ENCODE measurements at regions not wholly inside any gene's neighbourhood (a gene's known extent, or its start where the extent isn't known, plus 50 kb on each side); places are given as distances from the start of the nearest gene placed in this dataset.

- H3K4me3 ChIP-seq (ENCODE audit: low read depth, low read length), result no peak overlapping the region
- TF ChIP-seq CTCF (IDR thresholded peaks at IDR 0.05; ENCODE audit: insufficient read depth, low read length), result no peak
- DNase-seq (ENCODE audit: low read depth), result no peak
Observed at GRCh38 chr6:169913096-169913638, 161.7 kb downstream of the ERMARD start.

GRCh38 chr6:169912266-169913095 lies 161.1 kb downstream of the ERMARD start:
- DNase-seq (ENCODE audit: low read depth), result no peak
- TF ChIP-seq CTCF (IDR thresholded peaks at IDR 0.05; ENCODE audit: insufficient read depth, low read length), result no peak
- H3K4me3 ChIP-seq (ENCODE audit: low read depth, low read length), result no peak overlapping the region

- TF ChIP-seq CTCF (IDR thresholded peaks at IDR 0.05; ENCODE audit: insufficient read depth, low read length), result no peak
- DNase-seq (ENCODE audit: low read depth), result no peak
- no peak overlapping the region for H3K4me3 ChIP-seq (ENCODE audit: low read depth, low read length)
Observed at GRCh38 chr6:169911264-169912263, 160.1 kb downstream of the ERMARD start.

- DNase-seq (ENCODE audit: low read depth), result no peak
- no peak overlapping the region for H3K4me3 ChIP-seq (ENCODE audit: low read depth, low read length)
- no peak for TF ChIP-seq CTCF (IDR thresholded peaks at IDR 0.05; ENCODE audit: insufficient read depth, low read length)
Observed at GRCh38 chr6:169909113-169909512, 157.7 kb downstream of the ERMARD start.

GRCh38 chr6:169908403-169908933 lies 157.0 kb downstream of the ERMARD start:
- no peak for TF ChIP-seq CTCF (IDR thresholded peaks at IDR 0.05; ENCODE audit: insufficient read depth, low read length)
- no peak for DNase-seq (ENCODE audit: low read depth)
- no peak overlapping the region for H3K4me3 ChIP-seq (ENCODE audit: low read depth, low read length)

GRCh38 chr6:169907419-169908115 lies 156.1 kb downstream of the ERMARD start:
- TF ChIP-seq CTCF (IDR thresholded peaks at IDR 0.05; ENCODE audit: insufficient read depth, low read length), result no peak

More at GRCh38 chr6:169907419-169908115, 156.1 kb downstream of the ERMARD start:
- DNase-seq (ENCODE audit: low read depth), result no peak
- H3K4me3 ChIP-seq (ENCODE audit: low read depth, low read length), result no peak overlapping the region
